ENCODE measurements at regions not wholly inside any gene's neighbourhood (a gene's known extent, or its start where the extent isn't known, plus 50 kb on each side); places are given as distances from the start of the nearest gene placed in this dataset.
"Not testable (repeated sequence)": the region's sequence is repeated elsewhere in the genome, so short reads cannot be mapped to it uniquely, and the experiment has no call there.

DNA sequence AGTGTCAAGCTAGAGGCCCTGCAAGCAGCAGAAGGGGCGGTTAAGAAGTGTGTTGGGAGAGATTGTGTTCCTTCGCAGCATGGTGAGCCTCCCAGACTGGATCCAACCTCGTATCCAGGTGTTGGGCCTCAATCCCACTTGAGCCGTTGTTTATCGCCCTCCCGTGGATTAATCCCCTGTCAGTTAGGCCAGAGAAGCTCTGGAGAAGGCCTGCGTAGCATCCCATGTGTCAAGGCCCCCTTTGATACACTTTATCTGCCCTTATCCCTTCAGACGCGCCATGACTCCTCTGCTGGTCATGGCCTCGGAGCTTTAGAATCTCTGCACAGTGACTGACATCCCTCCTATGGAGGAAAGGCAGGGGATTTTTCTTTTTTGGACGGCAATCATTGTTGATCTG lies 181.0 kb downstream of the ZFP64 start:
- no peaks in the 10 kb centered on the region for H3K36me3 Mint-ChIP-seq
- H3K27ac Mint-ChIP-seq, result no peak overlapping the region
- no peak overlapping the region for H3K4me3 Mint-ChIP-seq
- CTCF ChIA-PET, result no interaction called here
- DNase-seq, result no peak
- peaks cover 4% of the 10 kb centered on the region for H3K27me3 Mint-ChIP-seq
- H3K9me3 Mint-ChIP-seq, result peaks cover 7% of the 10 kb centered on the region
- no peaks in the 10 kb centered on the region for H3K4me1 Mint-ChIP-seq

DNA sequence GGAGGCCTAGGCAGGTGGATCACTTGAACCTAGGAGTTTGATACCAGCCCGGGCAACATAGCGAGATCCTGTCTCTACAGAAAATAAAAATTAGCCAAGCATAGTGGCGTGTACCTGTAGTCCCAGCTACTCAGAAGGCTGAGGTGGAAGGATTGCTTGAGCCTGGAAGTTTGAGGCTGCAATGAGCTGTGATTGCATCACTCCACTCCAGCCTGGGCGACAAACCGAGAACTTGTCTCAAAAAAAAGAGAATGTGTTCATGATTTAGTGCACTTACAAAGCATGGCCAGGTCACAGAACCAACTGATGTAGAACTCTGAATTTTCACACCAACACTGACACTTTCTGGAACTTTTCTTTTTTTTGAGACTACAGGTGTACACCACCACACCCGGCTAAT lies 182.7 kb downstream of the ZFP64 start:
- no peak for DNase-seq
- CTCF ChIA-PET, result no interaction called here
- no peak overlapping the region for H3K27ac Mint-ChIP-seq
- H3K27me3 Mint-ChIP-seq, result peaks cover 4% of the 10 kb centered on the region
- no peak overlapping the region for H3K4me3 Mint-ChIP-seq
- no peaks in the 10 kb centered on the region for H3K4me1 Mint-ChIP-seq
- no peaks in the 10 kb centered on the region for H3K36me3 Mint-ChIP-seq
- H3K9me3 Mint-ChIP-seq, result peaks cover 7% of the 10 kb centered on the region

DNA sequence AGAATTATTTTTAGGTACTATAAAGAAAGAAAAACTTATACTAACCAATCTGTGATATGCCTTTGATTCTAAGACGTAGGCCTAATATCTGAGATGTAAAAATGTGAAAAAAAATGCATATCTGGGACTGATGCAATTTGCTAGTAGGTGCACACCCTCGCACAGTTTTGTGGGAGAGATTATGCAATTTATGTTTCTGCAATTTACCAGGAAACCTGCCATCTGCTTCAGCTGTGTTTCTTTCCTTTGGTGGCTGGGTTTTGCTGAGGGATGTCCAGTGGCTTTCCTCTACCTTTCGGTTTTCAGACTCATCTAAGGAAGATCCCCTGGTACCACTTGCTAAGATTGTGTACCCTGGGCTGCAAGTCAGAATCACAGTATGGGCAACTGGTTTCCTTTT lies 186.9 kb downstream of the ZFP64 start:
- Mint-ChIP-seq H3K9me3 (no peaks in the 10 kb centered on the region), H3K4me1 (no peaks in the 10 kb centered on the region), H3K27me3 (no peaks in the 10 kb centered on the region), H3K27ac (no peak overlapping the region), H3K36me3 (no peaks in the 10 kb centered on the region), H3K4me3 (no peak overlapping the region)
- DNase-seq, result no peak
- CTCF ChIA-PET, result no interaction called here

DNA sequence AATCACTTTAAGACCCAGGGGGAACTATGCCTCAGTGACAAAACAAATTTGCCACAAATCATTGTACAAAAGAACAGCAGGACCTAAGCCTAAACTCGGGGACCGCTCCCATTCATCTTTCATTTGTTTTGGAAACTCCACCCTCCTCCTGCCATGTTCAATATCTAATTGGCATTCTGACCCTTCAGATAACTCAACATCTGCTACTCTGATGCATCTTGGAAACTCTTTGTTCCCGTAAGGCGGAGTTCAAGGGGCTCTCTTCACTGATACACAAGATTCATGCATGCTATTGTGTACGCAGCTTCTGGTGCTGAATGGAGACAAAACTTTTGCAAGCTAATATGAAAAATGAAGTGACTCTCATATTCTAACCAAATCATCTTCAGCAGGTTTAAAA lies 187.6 kb downstream of the ZFP64 start:
- Mint-ChIP-seq H3K36me3 (no peaks in the 10 kb centered on the region), H3K4me3 (no peak overlapping the region), H3K27ac (no peak overlapping the region), H3K9me3 (no peaks in the 10 kb centered on the region), H3K4me1 (no peaks in the 10 kb centered on the region), H3K27me3 (no peaks in the 10 kb centered on the region)
- DNase-seq, result no peak
- CTCF ChIA-PET, result no interaction called here

DNA sequence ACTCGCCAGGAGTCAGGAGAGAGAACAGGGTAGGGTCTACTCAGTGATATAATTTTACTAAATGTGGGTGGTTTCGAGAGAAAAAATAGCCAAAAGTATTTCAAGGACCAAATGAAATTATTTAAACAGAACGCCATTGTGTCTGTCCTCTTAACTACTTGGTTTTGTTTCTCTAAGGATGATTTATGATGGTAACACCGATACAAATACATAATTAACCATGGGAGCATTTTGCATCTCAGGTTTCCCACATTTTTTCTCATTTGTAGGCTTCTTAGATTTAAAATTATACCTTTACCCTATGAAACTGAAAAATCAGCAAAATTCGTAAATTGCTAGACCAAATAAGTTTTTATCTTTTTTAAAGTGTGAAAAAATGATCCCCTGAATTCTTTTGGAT lies 188.2 kb downstream of the ZFP64 start:
- Mint-ChIP-seq H3K36me3 (no peaks in the 10 kb centered on the region), H3K4me1 (no peaks in the 10 kb centered on the region), H3K4me3 (no peak overlapping the region), H3K27ac (no peak overlapping the region), H3K9me3 (no peaks in the 10 kb centered on the region), H3K27me3 (no peaks in the 10 kb centered on the region)
- CTCF ChIA-PET, result no interaction called here
- DNase-seq, result no peak

DNA sequence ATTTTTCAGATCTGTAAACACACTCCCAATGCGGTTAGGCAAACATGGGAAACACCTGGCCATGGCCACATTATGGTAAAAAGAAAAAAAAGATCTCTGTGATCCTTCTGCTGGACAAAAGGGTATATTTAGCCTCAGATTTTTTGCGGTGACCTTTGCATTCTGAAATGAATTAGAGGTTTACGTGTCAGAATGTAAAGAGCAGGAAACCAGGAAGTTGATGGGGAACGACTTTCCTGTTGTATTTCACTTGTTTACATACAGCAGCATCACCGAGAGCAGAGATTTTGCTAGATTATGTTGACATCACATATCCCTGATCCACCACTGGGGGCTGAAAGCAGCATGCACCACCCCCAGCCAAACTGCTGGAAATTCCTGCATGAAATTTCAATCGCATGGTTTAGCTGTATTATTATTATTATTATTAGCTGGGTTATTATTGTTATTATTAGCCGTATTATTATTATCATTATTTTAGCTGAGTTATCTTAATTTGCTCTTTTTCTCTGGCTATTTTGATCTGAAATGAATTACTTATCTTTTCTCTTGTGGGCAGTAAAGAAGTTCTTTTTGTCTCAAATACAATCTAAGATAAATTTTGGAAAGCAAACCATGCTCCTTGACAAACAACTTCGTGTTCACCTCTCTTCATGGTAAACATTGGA lies 189.4 kb downstream of the ZFP64 start:
- H3K4me1 Mint-ChIP-seq, result no peaks in the 10 kb centered on the region
- CTCF ChIA-PET, result no interaction called here
- no peak overlapping the region for H3K27ac Mint-ChIP-seq
- no peak for DNase-seq
- no peaks in the 10 kb centered on the region for H3K27me3 Mint-ChIP-seq
- H3K4me3 Mint-ChIP-seq, result no peak overlapping the region
- H3K36me3 Mint-ChIP-seq, result no peaks in the 10 kb centered on the region
- H3K9me3 Mint-ChIP-seq, result no peaks in the 10 kb centered on the region

DNA sequence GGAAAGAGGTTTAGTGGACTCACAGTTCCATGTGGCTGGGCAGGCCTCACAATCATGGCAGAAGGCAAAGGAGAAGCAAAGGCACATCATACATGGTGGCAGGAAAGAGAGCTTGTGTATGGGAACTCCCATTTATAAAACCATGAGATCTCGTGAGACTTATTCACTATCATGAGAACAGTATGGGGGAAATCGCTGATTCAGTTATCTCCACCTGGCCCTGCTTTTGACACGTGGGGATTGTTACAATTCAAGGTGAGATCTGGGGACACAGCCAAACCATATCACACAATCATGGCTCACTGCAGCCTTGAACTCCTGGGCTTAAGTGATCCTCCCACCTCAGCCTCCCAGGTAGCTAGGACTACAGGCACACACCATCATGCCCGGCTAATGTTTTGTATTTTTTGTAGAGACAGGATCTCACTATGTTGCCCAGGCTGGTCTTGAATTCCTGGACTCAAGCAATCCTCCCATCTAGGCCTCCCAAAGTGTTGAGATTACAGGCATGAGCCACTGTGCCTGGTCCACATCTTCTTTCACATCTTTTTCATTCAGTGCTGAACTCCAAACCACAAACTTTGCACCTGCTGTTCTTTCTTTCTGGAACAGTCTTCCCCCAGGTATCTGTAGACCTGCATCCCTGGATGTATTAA lies 194.2 kb downstream of the ZFP64 start:
- DNase-seq, CTCF ChIA-PET, H3K9me3 Mint-ChIP-seq, H3K27ac Mint-ChIP-seq, H3K27me3 Mint-ChIP-seq, H3K4me1 Mint-ChIP-seq, H3K36me3 Mint-ChIP-seq, H3K4me3 Mint-ChIP-seq: not testable (repeated sequence)

DNA sequence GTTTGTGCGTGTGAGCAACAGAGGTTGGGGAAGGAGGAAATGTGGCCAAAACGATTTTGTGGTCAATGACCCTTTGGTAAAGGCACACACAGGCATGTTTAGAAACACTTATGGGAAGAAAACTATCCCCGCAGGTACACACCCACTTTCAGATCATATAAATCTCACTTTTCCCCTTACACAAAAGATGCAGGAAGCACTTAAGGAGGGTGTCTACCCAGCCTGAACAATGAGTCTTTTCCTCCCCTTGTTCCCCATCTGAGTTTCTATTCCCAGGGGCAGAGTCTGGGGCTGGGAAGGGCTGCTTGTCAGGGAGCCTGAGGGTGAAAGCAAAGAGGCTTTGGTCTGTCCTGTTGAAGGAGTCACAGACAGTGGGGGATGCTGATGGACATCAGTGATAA lies 193.2 kb upstream of the SALL4 start:
- H3K27me3 Mint-ChIP-seq, result no peaks in the 10 kb centered on the region
- H3K36me3 Mint-ChIP-seq, result no peaks in the 10 kb centered on the region
- no peaks in the 10 kb centered on the region for H3K4me1 Mint-ChIP-seq
- H3K9me3 Mint-ChIP-seq, result no peaks in the 10 kb centered on the region
- CTCF ChIA-PET, result no interaction called here
- H3K27ac Mint-ChIP-seq, result no peak overlapping the region
- H3K4me3 Mint-ChIP-seq, result no peak overlapping the region
- no peak for DNase-seq

DNA sequence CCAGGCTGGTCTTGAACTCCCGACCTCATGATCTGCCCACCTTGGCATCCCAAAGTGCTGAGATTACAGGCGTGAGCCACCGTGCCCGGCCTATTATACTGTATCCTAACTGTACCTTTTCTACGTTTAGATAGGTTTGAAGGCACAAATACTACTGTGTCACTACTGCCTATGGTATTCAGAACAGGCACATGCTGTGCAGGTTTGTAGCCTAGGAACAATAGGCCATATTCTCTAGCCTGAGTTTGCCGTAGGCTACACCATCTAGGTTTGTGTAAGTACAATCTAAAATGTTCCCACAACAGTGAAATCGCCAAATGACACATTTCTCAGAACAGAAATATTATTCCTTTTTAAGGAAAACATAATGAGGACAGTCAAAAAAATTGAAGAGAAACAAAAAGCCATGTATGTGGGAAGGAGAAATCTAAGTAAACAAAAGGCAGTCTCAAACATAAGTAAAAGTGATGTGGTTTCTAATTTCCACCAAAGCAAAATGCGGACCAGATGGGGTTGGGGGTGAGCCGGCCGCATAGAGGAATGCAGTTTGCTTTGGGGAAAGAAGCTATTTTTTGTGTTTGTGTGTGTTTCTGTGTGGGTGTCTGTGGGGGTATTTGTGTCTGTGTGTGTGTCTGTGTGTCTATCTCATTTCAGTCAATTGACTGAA lies 192.6 kb upstream of the SALL4 start:
- CTCF ChIA-PET, result no interaction called here

DNA sequence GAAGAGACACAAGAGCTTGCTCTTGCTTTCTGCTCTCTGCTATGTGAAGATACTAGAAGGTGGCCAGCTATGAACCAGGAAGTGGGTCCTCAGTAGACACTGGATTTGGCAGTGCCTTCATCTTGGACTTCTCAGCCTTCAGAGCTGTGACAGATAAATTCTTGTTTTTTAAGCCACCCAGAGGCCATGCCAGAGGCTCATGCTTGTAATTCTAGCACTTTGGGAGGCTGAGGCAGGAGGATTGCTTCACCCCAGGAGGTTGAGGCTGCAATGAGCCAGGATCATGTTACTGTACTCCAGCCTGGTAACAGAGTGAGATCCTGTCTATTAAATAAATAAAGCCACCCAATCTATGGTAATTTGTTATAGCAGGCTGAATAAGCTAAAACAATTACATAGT lies 185.5 kb upstream of the SALL4 start:
- H3K9me3 Mint-ChIP-seq, result no peaks in the 10 kb centered on the region
- H3K4me1 Mint-ChIP-seq, result no peaks in the 10 kb centered on the region
- CTCF ChIA-PET, result no interaction called here
- no peaks in the 10 kb centered on the region for H3K36me3 Mint-ChIP-seq
- no peak overlapping the region for H3K4me3 Mint-ChIP-seq
- no peaks in the 10 kb centered on the region for H3K27me3 Mint-ChIP-seq
- no peak overlapping the region for H3K27ac Mint-ChIP-seq
- DNase-seq, result no peak

More for the DNA sequence above, 192.6 kb upstream of the SALL4 start:
- Mint-ChIP-seq H3K36me3 (no peaks in the 10 kb centered on the region), H3K27me3 (no peaks in the 10 kb centered on the region), H3K9me3 (no peaks in the 10 kb centered on the region), H3K4me3 (no peak overlapping the region), H3K27ac (no peak overlapping the region), H3K4me1 (no peaks in the 10 kb centered on the region)
- no peak for DNase-seq

DNA sequence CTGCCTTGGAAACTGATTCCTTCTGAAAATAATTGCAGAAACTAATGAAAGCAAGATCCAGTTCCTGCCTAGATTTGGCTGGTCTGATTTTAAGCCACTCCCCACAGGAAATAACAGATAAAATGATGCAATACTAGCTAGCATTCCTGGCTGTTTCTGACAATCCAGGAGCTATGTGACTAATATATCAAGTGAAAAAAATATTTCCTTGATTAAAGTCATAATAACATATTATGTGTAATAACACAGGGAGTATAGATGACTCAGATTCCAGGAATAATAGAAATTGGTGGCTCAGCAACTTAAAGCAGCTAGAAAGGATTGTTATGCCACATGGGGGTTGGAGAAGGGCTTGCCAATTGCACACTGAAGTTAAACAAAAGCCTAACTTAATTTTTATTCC lies 182.7 kb upstream of the SALL4 start:
- Mint-ChIP-seq H3K36me3 (no peaks in the 10 kb centered on the region), H3K27ac (no peak overlapping the region), H3K4me1 (no peaks in the 10 kb centered on the region), H3K4me3 (no peak overlapping the region), H3K9me3 (no peaks in the 10 kb centered on the region), H3K27me3 (no peaks in the 10 kb centered on the region)
- CTCF ChIA-PET, result interaction anchor here (1.2 kb wide), 1 partner anchor 19 kb away, joined by 3 read pairs; no protein-coding TSS in a partner anchor
- no peak for DNase-seq

DNA sequence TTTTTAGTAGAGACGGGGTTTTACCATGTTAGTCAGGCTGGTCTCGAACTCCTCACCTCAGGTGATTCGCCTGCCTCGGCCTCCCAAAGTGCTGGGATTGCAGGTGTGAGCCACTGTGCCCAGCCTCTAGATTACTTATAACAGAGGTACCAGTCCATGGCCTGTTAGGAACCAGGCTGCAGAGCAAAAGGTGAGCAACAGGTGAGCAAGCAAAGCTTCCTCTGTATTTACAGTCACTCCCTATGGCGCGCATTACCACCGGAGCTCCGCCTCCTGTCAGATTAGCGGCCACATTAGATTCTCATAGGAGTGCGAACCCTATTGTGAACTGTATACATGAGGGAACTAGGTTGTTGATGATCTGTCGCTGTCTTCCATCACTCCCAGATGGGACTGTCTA lies 178.0 kb upstream of the SALL4 start:
- H3K36me3 Mint-ChIP-seq, result no peaks in the 10 kb centered on the region
- H3K27me3 Mint-ChIP-seq, result no peaks in the 10 kb centered on the region
- DNase-seq, result no peak
- CTCF ChIA-PET, result no interaction called here
- no peak overlapping the region for H3K4me3 Mint-ChIP-seq
- no peak overlapping the region for H3K27ac Mint-ChIP-seq
- no peaks in the 10 kb centered on the region for H3K4me1 Mint-ChIP-seq
- H3K9me3 Mint-ChIP-seq, result peaks cover 8% of the 10 kb centered on the region

DNA sequence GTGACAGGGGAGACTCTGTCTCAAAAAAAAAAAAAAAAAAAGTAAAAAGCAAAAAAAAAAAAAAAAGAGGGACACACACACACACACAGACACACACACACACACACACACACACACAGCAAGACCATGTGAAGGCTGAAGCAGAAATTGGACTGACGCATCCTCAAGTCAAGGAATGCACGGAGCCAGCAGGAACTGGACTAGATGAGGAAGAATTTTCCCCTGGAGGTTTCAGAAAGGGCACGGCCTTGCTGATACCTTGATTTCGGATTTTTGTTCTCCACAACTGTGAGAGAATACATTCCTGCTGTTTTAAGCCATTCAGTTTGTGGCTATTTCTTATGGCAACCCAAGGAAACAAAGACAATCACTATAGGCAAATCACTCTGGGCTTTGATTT lies 176.9 kb upstream of the SALL4 start:
- Mint-ChIP-seq H3K9me3 (peaks cover 8% of the 10 kb centered on the region), H3K4me1 (no peaks in the 10 kb centered on the region), H3K4me3 (no peak overlapping the region), H3K27ac (no peak overlapping the region), H3K36me3 (no peaks in the 10 kb centered on the region), H3K27me3 (no peaks in the 10 kb centered on the region)
- CTCF ChIA-PET, result no interaction called here
- no peak for DNase-seq

DNA sequence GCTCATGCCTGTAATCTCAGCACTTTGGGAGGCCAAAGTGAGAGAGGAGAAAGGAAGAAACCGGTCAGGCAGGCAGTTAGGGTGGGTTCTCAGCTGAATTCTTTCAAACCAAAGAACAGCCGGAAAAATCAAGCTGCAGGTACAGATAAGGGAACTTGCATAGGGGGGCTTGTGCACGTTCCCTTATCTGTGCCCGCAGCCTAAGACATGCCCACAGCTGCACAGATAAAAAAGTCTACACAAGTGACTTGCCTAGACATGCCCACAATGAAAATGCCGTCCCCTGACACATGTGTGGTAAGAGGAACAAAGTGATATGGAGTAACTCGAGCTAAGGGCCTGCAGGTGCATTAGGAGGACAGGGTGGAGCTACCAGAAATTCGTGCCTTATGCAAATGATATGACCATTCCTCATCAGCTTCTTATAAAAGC lies 175.8 kb upstream of the SALL4 start:
- H3K4me1 Mint-ChIP-seq, result no peaks in the 10 kb centered on the region
- H3K9me3 Mint-ChIP-seq, result peaks cover 8% of the 10 kb centered on the region
- CTCF ChIA-PET, result no interaction called here
- H3K27me3 Mint-ChIP-seq, result no peaks in the 10 kb centered on the region
- no peaks in the 10 kb centered on the region for H3K36me3 Mint-ChIP-seq
- H3K4me3 Mint-ChIP-seq, result no peak overlapping the region
- no peak for DNase-seq
- no peak overlapping the region for H3K27ac Mint-ChIP-seq

DNA sequence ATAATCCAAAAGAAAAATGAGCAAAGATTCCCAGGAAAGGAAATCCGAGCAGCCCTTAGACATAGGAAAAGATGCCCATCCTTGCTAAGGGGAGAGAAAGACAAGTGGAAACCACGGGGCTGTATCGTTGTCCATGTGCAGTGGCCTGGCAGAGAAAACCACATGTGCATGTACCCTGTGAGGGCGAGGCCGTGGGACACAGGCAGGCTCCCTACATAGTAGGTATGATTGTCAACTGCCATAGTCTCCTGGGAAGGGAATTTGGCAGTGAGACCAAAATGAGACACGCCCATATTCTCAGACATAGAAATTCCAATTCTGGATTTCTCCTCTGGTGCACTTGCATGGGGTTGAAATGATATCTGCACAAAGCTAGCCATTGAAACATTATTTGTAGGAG lies 169.7 kb upstream of the SALL4 start:
- DNase-seq, result no peak
- H3K4me3 Mint-ChIP-seq, result no peak overlapping the region
- peaks cover 4% of the 10 kb centered on the region for H3K9me3 Mint-ChIP-seq
- no peak overlapping the region for H3K27ac Mint-ChIP-seq
- CTCF ChIA-PET, result interaction anchor here (0.8 kb wide), 1 partner anchor 143 kb away, joined by 3 read pairs; no protein-coding TSS in a partner anchor
- no peaks in the 10 kb centered on the region for H3K4me1 Mint-ChIP-seq
- no peaks in the 10 kb centered on the region for H3K27me3 Mint-ChIP-seq
- no peaks in the 10 kb centered on the region for H3K36me3 Mint-ChIP-seq
